HFFc6 (cell line): ENCODE measurements at regions not wholly inside any gene's neighbourhood (a gene's known extent, or its start where the extent isn't known, plus 50 kb on each side); places are given as distances from the start of the nearest gene placed in this dataset.

ENCODE experiments used
- DNase-seq: peaks from one replicate; pipeline ENCODE4 v3.0.0-alpha.2; 2018
- H3K27ac Mint-ChIP-seq: 2 replicates; pipeline ENCODE4 v1.8.0; 2020; ENCODE audit warnings: mild to moderate bottlenecking, mixed read lengths
- H3K27me3 Mint-ChIP-seq: 2 replicates; pipeline ENCODE4 v1.8.0; 2021; ENCODE audit warnings: mild to moderate bottlenecking, moderate library complexity, mixed read lengths; ENCODE audit not compliant: insufficient read depth
- H3K36me3 Mint-ChIP-seq: 2 replicates; pipeline ENCODE4 v1.8.0; 2021; ENCODE audit warnings: low read depth, mixed read lengths
- H3K4me1 Mint-ChIP-seq: 2 replicates; pipeline ENCODE4 v1.8.0; 2020; ENCODE audit warnings: low read depth, mixed read lengths
- H3K4me3 Mint-ChIP-seq: 2 replicates; pipeline ENCODE4 v1.8.0; 2020; ENCODE audit warnings: mild to moderate bottlenecking, moderate library complexity, mixed read lengths
- H3K9me3 Mint-ChIP-seq: 2 replicates; pipeline ENCODE4 v1.8.0; 2020; ENCODE audit warnings: mild to moderate bottlenecking, mixed read lengths
- TF ChIP-seq, protein P1 (sequence below): fragments of 200-600 bp; sonication (generic); IDR thresholded peaks from 2 replicates; pipeline ENCODE4 v1.5.0; 2021; ENCODE audit warnings: antibody characterized with exemption, mild to moderate bottlenecking

- DNase-seq, result no peak
- H3K27ac Mint-ChIP-seq, result no peak overlapping the region
- no peaks in the 10 kb centered on the region for H3K36me3 Mint-ChIP-seq
- TF ChIP-seq, protein P1, sequence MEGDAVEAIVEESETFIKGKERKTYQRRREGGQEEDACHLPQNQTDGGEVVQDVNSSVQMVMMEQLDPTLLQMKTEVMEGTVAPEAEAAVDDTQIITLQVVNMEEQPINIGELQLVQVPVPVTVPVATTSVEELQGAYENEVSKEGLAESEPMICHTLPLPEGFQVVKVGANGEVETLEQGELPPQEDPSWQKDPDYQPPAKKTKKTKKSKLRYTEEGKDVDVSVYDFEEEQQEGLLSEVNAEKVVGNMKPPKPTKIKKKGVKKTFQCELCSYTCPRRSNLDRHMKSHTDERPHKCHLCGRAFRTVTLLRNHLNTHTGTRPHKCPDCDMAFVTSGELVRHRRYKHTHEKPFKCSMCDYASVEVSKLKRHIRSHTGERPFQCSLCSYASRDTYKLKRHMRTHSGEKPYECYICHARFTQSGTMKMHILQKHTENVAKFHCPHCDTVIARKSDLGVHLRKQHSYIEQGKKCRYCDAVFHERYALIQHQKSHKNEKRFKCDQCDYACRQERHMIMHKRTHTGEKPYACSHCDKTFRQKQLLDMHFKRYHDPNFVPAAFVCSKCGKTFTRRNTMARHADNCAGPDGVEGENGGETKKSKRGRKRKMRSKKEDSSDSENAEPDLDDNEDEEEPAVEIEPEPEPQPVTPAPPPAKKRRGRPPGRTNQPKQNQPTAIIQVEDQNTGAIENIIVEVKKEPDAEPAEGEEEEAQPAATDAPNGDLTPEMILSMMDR, result no peak
- H3K4me1 Mint-ChIP-seq, result no peaks in the 10 kb centered on the region
- H3K4me3 Mint-ChIP-seq, result no peak overlapping the region
- peaks cover 1% of the 10 kb centered on the region; the same call in 1 of the 2 replicates for H3K27me3 Mint-ChIP-seq
- peaks cover 47% of the 10 kb centered on the region for H3K9me3 Mint-ChIP-seq
These were observed 2109.9 kb upstream of the AGA start for GRCh38 chr4:179552131-179552530.

DNA sequence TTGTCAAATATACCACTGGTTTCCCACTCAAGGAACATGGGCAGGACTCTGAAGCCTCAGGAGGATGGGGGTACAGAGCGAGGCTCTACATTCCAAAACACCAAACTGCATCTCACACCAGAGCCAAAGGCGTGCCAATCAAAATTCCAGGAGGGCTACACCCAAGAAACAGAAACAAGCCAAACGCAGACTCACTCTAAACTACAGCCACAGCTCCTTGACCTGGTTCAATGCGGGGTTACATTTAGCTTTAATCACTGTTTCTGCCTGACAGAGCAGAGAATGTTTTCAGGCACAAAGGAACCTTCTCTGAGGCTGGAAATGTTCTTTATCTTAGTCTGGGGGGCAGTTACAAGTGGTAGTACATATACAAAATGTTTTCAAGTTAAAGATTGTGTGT is 2121.5 kb upstream of the AGA start:
- H3K27ac Mint-ChIP-seq, result no peak overlapping the region
- no peaks in the 10 kb centered on the region for H3K4me1 Mint-ChIP-seq
- DNase-seq, result no peak
- H3K4me3 Mint-ChIP-seq, result no peak overlapping the region
- peaks cover 10% of the 10 kb centered on the region; the same call in 1 of the 2 replicates for H3K36me3 Mint-ChIP-seq
- peaks cover 49% of the 10 kb centered on the region for H3K9me3 Mint-ChIP-seq
- TF ChIP-seq, protein P1, result no peak
- no peaks in the 10 kb centered on the region for H3K27me3 Mint-ChIP-seq

GRCh38 chr4:179569549-179569948 is 2127.3 kb upstream of the AGA start:
- TF ChIP-seq, protein P1, result no peak
- Mint-ChIP-seq H3K4me1 (no peaks in the 10 kb centered on the region), H3K27ac (no peak overlapping the region), H3K9me3 (peaks cover 57% of the 10 kb centered on the region), H3K36me3 (peaks cover 5% of the 10 kb centered on the region; the same call in 1 of the 2 replicates), H3K4me3 (no peak overlapping the region), H3K27me3 (no peaks in the 10 kb centered on the region)
- DNase-seq, result no peak

- no peaks in the 10 kb centered on the region for H3K36me3 Mint-ChIP-seq
- no peaks in the 10 kb centered on the region for H3K4me1 Mint-ChIP-seq
- H3K9me3 Mint-ChIP-seq, result peaks cover 16% of the 10 kb centered on the region
- H3K27ac Mint-ChIP-seq, result no peak overlapping the region
- no peak overlapping the region for H3K4me3 Mint-ChIP-seq
- DNase-seq, result no peak
- TF ChIP-seq, protein P1, result no peak
- H3K27me3 Mint-ChIP-seq, result peaks cover 2% of the 10 kb centered on the region; the same call in 1 of the 2 replicates
These were observed 2140.1 kb upstream of the AGA start for GRCh38 chr4:179582164-179582905.

- Mint-ChIP-seq H3K9me3 (peaks cover 16% of the 10 kb centered on the region), H3K27ac (no peak overlapping the region), H3K4me3 (no peak overlapping the region), H3K27me3 (peaks cover 2% of the 10 kb centered on the region; the same call in 1 of the 2 replicates), H3K4me1 (no peaks in the 10 kb centered on the region), H3K36me3 (no peaks in the 10 kb centered on the region)
- TF ChIP-seq, protein P1, result no peak
- DNase-seq, result no peak
These were observed 2141.0 kb upstream of the AGA start for GRCh38 chr4:179583221-179583620.
